HG02981 (cell line): ENCODE measurements at regions not wholly inside any gene's neighbourhood (a gene's known extent, or its start where the extent isn't known, plus 50 kb on each side); places are given as distances from the start of the nearest gene placed in this dataset.
"Not testable (repeated sequence)": the region's sequence is repeated elsewhere in the genome, so short reads cannot be mapped to it uniquely, and the experiment has no call there.

ENCODE experiments used
- ATAC-seq: cut with Tn5 transposase; IDR thresholded peaks from one replicate; pipeline ENCODE4 v1.9.1; 2021; ENCODE audit warnings: mild to moderate bottlenecking, moderate library complexity; ENCODE audit not compliant: unreplicated experiment

DNA sequence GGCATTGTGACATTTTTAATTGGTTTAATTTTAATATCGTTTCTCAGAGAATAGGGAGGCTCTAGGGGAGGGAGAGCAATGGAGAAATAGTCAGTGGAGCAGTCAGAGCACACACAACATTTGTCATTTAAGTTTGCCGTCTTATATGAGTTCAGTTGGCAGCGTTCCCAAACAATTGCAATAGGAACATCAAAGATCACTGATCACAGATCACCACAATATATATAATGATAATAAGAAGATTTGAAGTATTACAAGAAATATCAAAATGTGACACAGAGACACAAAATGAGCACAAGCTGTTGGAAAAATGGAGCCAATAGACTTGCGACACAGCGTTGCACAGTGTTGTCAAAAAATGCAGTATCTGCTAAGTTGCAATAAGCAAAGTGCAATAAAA lies 303.7 kb downstream of the CDH19 start:
- no peak for ATAC-seq

DNA sequence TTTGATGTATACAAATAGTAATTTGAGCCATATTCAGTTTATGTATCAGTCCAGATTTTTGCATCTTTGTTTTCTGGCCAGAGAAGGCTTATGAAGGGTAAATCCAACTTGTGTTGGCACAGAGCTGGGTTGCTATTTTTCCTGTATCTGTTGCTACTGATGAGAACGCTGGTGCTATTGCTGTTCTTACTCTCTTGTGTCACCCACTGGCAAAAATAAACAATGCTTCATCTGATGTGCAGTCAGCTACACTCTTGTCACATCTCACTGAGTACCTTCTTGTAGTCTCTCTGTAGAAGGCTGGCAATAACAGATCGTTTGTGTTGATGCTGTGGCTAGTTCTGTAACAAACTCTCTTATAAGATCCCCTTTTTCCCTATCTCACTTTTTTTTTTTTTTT lies 323.4 kb downstream of the CDH19 start:
- no peak for ATAC-seq

DNA sequence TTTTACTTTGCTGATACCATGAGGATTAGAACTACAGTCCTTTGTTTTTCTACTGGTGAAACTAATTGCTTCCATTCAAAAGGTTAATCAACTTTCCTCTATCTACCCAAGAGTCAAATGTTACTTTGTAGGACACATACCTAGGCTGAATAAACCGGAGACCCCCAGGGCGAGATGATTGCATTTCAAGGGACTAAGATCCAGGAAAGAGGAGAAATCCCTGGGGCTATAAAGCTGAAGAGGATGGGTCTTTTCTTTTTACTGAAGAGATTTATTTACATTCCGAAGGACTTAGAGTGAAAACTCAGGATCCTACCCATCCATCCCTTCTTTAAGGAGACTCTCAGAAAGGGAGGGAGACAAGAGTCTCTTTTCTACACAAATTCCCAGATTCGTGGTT lies 331.9 kb downstream of the CDH19 start:
- ATAC-seq, result no peak

DNA sequence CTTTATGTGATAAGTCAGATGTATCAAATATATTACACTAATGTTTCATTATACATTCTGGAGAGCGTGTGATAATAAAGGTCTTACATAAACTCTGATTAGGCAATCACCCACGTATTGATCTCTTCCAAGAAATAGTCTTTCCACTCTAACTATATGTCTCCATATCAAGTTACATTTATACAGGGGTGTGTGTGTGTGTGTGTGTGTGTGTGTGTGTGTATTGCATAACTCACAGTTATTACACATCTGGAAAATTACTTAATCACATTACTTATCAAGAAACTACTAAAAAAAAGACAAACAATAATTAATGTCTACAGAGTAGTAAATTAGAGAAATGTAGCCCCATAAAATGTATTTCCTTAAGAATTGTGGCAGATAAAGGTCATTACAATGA lies 339.8 kb downstream of the CDH19 start:
- no peak for ATAC-seq

DNA sequence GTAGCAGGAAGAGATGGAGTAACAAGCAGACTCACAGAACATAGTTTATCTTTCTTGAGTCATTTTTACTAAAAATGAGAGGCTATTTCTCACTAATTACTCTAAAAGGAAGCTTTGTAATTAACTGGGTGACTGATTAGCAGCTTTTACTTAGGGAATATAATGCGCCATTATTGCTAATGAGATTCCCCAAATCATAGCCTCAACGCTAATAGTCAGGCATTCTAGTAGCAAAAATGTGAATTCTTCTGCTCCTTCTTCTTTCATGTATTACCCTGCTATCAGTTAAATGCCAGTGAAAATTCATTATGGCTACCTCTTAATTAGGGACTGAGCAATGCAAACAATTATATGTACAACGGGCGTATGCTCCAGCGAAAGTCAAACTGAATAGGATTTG lies 349.8 kb downstream of the CDH19 start:
- no peak for ATAC-seq

DNA sequence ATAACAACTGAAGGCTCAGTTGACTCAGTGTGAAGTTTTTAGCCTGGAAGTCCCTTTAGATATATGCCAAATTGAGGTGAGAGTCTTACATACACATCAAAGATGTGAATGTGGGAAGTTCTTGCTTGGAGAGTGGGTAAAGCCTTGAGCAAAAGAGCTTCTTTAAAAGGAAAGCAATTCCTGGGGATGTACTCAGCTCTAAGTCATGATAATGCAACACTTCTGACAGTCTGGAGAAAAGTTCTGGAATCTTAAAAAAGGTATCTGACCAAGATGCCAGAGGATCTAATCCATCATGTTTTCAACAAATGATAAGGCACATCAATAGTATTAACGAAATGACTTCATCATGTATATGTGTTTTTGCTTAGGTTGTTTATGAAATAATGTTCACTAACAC lies 351.2 kb downstream of the CDH19 start:
- no peak for ATAC-seq

DNA sequence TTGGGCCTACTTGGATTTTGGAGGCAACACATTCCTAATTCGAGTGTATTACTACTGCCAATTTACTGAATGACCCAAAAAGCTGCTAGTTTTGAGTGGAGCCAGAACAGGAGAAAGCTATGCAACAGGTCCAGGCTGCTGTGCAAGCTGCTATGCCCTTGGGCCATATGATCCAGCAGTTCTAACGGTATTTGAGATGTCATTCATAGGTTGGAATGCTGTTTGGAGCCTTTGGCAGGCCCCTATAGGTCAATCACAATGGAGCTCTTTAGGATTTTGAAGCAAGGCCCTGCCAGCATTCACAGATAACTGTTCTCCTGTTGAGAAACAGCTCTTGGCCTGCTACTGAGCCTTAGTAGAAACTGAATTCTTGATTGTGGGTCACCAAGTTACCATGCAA lies 368.7 kb downstream of the CDH19 start:
- no peak for ATAC-seq

DNA sequence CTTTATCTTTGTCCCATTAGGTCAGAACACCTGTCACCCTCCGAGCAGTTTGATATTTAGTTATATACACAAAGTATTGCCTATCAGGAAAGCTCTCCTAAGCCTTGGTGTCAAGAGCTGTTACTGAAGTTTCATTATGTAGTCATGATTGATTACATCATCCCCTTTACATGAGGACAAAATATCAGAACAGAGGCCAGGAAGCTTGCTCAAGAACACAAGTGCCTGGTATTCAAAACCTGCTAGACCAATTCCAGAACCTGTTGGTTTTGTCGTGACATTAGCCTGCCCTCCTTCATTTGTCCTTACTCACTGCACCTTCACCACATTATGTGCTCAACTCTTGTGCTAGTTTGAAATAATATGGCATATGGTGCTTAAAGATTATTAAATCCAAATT lies 377.1 kb downstream of the CDH19 start:
- ATAC-seq, result no peak

DNA sequence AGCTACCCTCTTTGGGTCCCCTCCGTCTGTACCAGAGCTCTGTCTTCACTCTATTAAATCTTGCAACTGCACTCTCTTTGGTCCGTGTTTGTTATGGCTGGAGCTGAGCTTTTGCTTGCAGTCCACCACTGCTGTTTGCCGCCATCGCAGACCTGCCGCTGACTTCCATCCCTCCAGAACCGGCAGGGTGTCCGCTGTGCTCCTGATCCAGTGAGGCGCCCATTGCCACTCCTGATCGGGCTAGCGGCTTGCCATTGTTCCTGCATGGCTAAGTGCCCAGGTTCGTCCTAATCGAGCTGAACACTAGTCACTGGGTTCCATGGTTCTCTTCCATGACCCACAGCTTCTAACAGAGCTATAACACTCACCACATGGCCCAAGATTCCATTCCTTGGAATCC lies 380.6 kb downstream of the CDH19 start:
- ATAC-seq, result not testable (repeated sequence)

DNA sequence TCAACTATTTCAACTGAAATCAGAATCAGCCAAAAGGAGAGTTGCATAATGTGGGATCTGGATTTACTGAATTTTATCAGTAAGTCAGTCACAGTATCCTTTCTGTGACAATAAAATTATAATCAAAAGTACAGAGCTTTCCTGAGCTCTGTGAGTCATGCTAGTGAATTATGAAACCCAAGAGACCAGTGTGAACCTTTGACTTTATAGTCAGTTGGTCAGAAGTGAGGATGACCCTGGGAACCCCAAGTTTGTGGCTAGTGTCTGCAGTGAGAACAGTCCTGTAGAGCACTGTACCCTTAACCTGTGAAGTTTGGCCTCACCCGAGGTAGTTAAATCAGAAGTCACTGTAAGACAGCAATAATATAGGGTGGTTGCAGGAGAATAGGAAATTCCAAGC lies 381.7 kb downstream of the CDH19 start:
- ATAC-seq, result no peak

DNA sequence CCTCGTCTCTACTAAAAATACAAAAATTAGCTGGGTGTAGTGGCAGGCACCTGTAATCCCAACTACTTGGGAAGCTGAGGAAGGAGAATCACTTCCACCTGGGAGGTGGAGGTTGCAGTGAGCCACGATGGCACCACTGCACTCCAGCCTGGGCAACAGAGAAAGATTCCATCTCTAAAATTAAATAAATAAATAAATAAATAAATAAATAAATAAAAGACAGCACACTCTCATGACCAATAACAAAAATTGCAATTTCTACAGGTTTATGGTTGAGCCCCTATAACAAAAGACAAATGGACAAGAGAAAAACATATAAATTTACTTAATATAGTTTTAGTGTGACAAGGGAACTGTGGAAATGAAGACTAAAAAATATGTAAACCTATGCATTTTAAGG lies 384.1 kb downstream of the CDH19 start:
- ATAC-seq, result no peak

DNA sequence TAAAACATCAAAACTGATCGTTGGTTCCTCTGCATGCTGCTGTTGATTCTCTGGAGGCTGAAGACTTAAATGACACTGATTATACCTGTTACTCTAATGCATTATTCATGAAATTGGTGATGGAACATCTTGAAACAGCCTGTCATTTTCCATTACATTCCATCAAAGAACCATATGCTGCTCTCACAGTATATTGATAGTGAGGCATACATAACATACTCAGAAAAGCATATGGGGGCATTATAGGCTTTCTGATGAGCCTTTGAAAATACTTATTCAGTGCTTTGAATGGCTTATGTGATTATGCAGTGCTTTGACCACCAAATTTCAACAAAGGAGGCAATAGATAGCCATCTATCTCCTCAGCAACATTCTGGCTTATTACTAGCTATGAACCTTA lies 392.1 kb downstream of the CDH19 start:
- ATAC-seq, result no peak

DNA sequence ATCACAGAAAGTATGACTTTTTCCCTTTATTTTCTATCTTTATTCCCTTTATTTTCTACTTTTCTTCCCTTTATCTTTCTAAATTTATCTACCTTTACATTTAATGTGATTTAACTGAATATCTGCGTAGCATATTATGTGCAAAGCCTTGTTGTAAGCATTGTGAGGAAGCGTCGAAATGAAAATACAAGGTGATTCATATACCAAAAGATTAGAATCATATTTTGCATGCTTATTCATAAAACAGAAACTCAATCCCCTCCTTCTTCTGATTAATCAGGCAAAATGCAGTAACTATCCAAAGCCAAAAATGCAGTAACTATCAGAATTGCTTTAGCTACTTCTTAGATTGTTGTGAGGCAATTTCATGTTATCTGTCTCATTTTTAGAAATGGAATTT lies 393.0 kb downstream of the CDH19 start:
- ATAC-seq, result no peak

DNA sequence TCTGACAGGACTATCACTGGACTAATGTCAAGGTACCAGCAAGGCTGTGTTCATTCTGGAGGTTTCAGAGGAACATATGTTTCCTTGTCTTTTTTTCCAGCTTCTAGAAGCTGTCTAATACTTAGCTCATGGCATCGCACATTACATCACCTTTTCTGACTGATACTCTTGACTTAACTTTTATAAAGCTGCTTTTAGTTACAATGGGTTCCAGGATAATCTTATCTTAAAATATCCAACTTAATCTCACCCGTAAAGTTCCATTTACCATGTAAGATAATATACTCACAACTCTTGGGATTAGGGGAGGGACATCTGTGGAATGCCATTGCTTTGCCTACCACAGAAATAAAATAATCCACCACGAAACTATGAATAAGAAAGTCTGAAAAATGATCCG lies 394.2 kb downstream of the CDH19 start:
- no peak for ATAC-seq

DNA sequence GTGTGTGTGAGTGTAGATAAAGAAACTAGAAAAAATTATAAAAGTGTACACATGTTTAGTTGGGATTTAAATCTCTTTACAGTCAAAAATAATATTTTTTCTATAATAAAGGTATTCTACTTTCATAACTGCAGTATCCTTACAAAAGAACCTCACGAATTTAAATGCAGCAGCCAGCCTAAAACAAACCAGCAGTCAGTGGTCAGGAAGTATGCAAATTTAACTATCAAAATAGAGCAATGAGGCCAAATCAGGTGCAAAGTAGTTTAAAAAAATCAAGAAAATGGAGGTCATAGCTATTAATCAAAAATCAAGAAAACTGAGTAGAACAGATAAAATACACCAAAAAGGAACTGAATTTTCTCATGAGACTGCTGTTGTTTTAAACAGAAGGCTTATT lies 407.1 kb downstream of the CDH19 start:
- ATAC-seq, result no peak

DNA sequence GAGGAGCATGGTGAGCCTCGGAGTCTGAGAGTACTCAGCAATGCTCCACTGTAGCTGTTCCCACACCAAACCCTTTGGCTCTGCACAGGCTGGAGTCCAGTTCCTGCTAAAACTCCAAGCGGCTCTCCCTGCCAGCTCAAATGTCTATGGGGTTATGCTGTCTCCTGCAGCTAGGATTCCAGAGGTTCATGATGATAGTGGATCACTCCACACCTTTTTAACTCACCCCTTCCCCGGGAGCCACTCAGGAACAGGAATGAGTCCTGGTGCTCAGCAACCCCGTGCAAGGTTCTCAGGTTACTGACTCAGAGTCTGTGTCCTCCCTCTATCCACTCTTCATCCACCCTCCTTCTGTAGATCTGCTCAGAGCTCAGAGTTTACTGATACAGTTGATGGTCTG lies 410.0 kb downstream of the CDH19 start:
- ATAC-seq, result no peak

DNA sequence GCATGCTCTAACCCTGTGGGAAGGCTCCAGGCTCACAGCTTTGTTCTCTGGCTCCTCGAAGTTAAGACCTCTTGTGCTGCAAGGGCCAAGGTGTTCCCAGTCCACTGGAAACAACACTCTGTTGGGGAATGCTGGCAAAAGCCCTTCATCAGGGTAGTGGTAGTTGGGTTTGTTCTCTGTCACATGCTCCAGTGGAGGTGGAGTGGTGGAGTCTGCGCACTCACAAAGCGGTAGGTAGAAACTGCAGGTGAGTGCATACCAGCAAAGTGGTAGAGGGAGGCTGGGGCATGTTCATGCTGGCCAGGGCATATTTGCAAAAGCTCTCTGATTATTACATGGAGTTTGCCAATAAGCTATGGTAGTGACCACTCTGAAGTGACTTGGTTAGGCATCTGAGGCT lies 410.5 kb downstream of the CDH19 start:
- ATAC-seq, result no peak

DNA sequence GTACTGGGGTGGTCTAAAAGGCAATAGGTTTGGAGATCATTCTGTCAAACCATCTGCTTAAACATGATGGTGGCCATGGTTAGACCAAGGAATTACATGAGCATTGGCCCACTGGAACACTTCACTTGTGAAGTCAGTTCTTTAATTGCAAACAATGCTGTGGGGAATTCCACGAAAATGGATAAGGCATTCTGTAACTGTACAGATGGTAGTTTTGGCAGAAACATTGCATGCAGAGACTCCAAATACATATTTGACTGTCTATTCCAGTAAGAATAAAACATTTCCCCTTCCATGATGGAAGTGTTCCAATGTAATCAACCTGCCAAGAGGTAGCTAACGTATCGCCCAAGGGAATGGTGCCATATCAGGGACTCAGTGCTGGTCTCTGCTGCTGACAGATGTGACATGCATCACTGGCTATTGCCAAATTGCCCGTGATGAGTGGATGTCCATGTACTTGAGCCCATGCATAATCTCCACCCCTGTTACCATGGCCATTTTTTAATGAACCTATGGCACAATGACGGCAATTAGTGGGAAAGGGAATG lies 417.9 kb downstream of the CDH7 start:
- no peak for ATAC-seq

DNA sequence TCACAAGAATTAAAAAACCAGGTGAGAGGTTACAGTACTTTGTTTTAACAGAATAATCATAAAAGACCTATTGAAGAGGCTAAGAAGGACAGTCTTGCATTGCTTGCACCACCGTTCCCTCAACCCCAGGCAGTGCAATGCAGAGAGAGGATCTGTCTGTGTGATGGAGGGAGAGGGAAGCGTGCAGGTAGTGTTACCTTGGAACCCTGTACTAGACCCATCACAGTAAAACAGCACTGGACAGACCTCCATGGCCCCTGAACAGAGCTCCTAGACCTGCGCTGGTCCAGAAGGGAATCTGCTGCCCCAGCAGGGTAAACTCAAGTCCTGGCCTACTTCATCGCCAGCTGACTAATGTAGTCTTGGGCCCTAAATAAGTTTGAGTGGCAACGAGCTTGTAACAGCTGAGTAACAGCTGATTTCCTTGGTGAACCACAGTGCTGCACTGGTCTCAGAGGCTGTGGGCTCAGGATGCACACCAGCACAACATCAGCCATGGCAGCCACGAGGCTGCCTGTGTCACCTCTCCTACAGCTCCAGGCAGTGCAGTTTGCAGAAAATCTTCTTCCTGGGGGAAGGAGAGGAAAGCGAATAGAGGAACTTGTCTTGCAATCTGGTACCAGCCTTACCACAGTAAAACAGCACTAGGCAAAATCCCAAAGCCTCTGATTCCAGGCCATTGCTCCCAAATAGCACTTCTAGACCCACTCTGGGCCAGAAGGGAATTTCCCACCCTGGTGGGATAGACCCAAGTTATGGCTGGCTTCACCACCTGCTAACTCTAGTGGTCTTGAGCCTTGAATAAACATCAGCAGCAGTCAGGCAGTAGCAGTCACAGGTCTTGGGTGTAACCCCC lies 417.2 kb downstream of the CDH7 start:
- ATAC-seq, result no peak

DNA sequence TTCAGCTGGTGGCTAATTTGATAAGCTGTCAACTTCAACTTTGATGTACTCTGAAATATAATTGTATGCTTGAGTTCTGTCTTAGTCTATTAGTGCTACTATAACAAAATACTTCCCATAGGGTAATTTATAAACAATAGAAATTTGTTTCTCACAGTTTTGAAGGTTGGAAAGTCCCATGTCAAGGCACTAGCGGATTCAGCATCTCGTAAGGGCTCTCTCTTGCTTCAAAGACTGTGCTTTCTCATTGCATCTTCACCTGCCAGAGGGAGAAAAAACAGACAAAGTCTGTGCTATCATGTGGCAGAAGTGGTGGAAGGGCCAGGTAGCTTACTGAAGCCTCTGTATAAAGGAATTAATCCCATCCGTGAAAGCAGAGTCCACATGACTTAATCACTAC lies 409.2 kb downstream of the CDH7 start:
- no peak for ATAC-seq

DNA sequence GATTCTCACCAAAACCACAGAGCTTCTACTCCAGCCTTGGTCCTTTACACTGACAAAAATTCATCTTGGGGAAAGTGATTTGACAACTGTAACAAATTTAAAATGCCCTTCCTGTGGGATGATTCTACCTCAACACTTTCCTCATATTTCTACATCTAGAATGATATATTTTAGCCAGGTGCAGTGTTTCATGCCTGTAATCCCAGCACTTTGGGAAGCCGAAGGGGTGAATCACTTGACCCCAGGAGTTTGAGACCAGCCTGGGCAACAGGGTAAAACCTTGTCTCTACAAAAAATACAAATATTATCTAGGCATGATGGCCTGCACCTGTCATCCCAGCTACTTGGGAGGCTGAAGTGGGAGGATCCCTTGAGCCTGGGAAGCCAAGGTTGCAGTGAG lies 408.6 kb downstream of the CDH7 start:
- ATAC-seq, result no peak

DNA sequence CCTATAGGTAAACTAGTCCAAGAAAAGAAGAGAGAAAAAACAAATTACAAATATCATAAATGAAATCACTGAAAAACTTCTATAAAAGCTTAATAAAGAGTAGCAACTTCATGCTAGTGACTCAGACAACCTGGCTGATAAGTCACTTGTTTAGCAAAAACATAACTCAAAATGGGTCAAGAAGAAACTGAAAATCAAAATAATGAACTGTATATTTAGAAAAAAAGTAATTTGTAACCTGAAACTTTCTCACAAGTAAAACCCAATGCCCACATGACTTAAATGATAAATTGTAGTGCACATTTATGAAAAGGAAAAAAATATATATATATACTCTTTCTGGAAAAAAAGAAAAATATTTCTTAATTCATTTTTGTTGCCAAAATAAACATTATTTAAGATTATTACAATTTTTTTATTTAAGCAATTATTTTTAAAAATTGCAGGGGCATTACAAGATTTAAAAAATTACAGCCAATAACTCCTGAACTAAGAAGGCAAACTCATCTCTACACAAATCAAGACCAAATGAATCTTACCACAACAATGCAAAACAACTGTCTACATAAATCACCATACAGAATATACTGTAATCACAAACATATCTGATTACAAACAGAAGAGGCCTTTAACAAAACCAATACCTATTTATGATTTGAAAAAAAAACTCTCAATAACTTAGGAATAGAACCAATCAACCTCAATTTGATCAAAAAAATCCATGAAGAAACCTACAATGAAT lies 406.3 kb downstream of the CDH7 start:
- peak; percentile 64 for ATAC-seq
